GM23248 (cell line): ENCODE measurements at regions not wholly inside any gene's neighbourhood (a gene's known extent, or its start where the extent isn't known, plus 50 kb on each side); places are given as distances from the start of the nearest gene placed in this dataset.

Experiments used
- EZH2 ChIP-seq: fragments of 200-600 bp; sonication (generic); IDR thresholded peaks from 2 replicates; pipeline ENCODE4 v1.6.1; 2018; ENCODE audit warnings: antibody characterized with exemption, mild to moderate bottlenecking; ENCODE audit not compliant: insufficient read depth, poor library complexity, severe bottlenecking
- EZH2phosphoT487 ChIP-seq: fragments of 200-600 bp; sonication (generic); IDR thresholded peaks from 2 replicates; pipeline ENCODE4 v1.6.1; 2018; ENCODE audit warnings: antibody characterized with exemption, moderate library complexity, mild to moderate bottlenecking, low read depth; ENCODE audit not compliant: insufficient read depth

- TF ChIP-seq EZH2 (no peak), EZH2phosphoT487 (no peak)
These were observed 85.8 kb downstream of the CD164 start for GRCh38 chr6:109296452-109296851.
